ENCODE measurements at regions not wholly inside any gene's neighbourhood (a gene's known extent, or its start where the extent isn't known, plus 50 kb on each side); places are given as distances from the start of the nearest gene placed in this dataset.

DNA sequence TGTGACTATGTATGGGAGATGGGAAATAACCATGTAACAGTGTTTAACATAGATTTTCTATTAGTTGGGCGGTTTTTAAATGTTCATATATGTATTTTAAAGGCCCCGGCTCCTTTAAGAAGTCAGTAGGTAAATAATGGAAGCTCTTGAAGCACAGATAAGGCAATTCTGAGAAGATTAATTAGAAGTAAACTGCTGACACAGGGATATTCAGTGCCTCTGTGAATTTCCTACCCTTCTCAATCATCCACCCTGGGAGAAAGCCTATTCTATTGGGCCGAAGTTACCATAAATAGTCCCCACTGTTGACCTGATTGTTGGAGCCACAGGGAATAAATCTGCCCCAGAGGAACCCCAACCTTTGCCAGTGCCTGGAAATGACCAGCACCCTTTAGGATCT lies 56.8 kb upstream of the SIX3 start:
- TF ChIP-seq, protein P1, sequence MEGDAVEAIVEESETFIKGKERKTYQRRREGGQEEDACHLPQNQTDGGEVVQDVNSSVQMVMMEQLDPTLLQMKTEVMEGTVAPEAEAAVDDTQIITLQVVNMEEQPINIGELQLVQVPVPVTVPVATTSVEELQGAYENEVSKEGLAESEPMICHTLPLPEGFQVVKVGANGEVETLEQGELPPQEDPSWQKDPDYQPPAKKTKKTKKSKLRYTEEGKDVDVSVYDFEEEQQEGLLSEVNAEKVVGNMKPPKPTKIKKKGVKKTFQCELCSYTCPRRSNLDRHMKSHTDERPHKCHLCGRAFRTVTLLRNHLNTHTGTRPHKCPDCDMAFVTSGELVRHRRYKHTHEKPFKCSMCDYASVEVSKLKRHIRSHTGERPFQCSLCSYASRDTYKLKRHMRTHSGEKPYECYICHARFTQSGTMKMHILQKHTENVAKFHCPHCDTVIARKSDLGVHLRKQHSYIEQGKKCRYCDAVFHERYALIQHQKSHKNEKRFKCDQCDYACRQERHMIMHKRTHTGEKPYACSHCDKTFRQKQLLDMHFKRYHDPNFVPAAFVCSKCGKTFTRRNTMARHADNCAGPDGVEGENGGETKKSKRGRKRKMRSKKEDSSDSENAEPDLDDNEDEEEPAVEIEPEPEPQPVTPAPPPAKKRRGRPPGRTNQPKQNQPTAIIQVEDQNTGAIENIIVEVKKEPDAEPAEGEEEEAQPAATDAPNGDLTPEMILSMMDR (IDR thresholded peaks at IDR 0.05; ENCODE audit: borderline replicate concordance, extremely low read depth, low read length, poor library complexity, severe bottlenecking): no peak
- no peak for TF ChIP-seq EZH2 (IDR thresholded peaks at IDR 0.05; ENCODE audit: borderline replicate concordance, low read depth, low read length, severe bottlenecking)
